Neutrophil (primary cell): ENCODE measurements at regions not wholly inside any gene's neighbourhood (a gene's known extent, or its start where the extent isn't known, plus 50 kb on each side); places are given as distances from the start of the nearest gene placed in this dataset.
A peak's percentile ranks its signal among the peaks of the same experiment; 100 is the strongest.

Experiments used
- H3K27ac ChIP-seq: fragments of 200-600 bp; sonication (generic); 2 replicates; pipeline ENCODE4 v1.5.1; 2016; ENCODE audit warnings: mild to moderate bottlenecking, moderate library complexity
- H3K27me3 ChIP-seq: fragments of 200-600 bp; sonication (generic); 2 replicates; pipeline ENCODE4 v1.6.0; 2016; ENCODE audit warnings: mild to moderate bottlenecking
- H3K36me3 ChIP-seq: fragments of 200-600 bp; sonication (generic); 2 replicates; pipeline ENCODE4 v1.5.1; 2017
- H3K4me1 ChIP-seq, 2 experiments: fragments of 200-600 bp in 1 of 2; sonication (generic) in 1 of 2; 1 replicate in 1 of 2; 2 replicates in 1 of 2; pipeline versions ENCODE4 v1.5.1 to v1.6.1; 2013 to 2016; ENCODE audit warnings: low read depth in 1 of 2, low read length in 1 of 2, mild to moderate bottlenecking in 1 of 2, moderate library complexity in 1 of 2; ENCODE audit not compliant: control insufficient read depth in 1 of 2, insufficient read depth in 1 of 2
- H3K4me3 ChIP-seq, 2 experiments: fragments of 200-600 bp in 1 of 2; sonication (generic) in 1 of 2; 1 replicate in 1 of 2; 2 replicates in 1 of 2; pipeline ENCODE4 v1.5.1; 2013 to 2016; ENCODE audit warnings: low read depth in 1 of 2, low read length in 1 of 2, mild to moderate bottlenecking in 1 of 2, moderate library complexity in 1 of 2
- H3K9me3 ChIP-seq: fragments of 200-600 bp; sonication (generic); 2 replicates; pipeline ENCODE4 v1.5.1; 2016
- CTCF ChIP-seq: fragments of 200-600 bp; sonication (generic); IDR thresholded peaks from 2 replicates; pipeline ENCODE4 v1.5.1; 2016; ENCODE audit warnings: antibody characterized with exemption

DNA sequence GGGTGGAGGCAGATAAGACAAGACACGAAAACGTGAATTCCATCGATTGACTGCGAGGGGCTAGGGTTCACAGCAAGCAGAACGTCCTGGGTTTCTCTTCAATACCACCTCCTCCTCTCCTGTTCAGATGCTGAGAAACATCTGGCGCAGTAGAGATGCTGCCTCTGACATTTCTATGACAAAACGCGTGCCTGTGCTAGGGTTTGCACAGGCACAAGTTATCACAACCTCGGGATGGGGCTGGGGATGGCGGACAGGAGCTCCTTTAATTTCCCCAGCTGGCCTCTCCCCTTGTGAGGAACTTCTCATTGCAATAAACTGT is 99.8 kb upstream of the SVIL start:
- Histone ChIP-seq H3K36me3 (no peaks in the 10 kb centered on the region), H3K27ac (peak overlapping the region; percentile 100), H3K27me3 (no peaks in the 10 kb centered on the region), H3K9me3 (no peaks in the 10 kb centered on the region), H3K4me1 (peaks cover 56 to 61% of the 10 kb centered on the region in 2 experiments), H3K4me3 (peak overlapping the region; percentile 87 to 95)
- TF ChIP-seq CTCF, result no peak

GRCh38 chr10:29733323-29733722 is 98.6 kb upstream of the SVIL start:
- Histone ChIP-seq H3K36me3 (no peaks in the 10 kb centered on the region), H3K4me1 (peaks cover 66 to 70% of the 10 kb centered on the region in 2 experiments), H3K27me3 (no peaks in the 10 kb centered on the region), H3K4me3 (peak overlapping the region; percentile 87 to 95), H3K27ac (peak overlapping the region; percentile 100), H3K9me3 (no peaks in the 10 kb centered on the region)
- no peak for TF ChIP-seq CTCF

GRCh38 chr10:29732918-29733317 is 98.1 kb upstream of the SVIL start:
- TF ChIP-seq CTCF, result no peak
- Histone ChIP-seq H3K36me3 (no peaks in the 10 kb centered on the region), H3K27ac (peak overlapping the region; percentile 100), H3K4me1 (peaks cover 70 to 73% of the 10 kb centered on the region in 2 experiments), H3K9me3 (no peaks in the 10 kb centered on the region), H3K4me3 (peak overlapping the region; percentile 87 to 95), H3K27me3 (no peaks in the 10 kb centered on the region)

DNA sequence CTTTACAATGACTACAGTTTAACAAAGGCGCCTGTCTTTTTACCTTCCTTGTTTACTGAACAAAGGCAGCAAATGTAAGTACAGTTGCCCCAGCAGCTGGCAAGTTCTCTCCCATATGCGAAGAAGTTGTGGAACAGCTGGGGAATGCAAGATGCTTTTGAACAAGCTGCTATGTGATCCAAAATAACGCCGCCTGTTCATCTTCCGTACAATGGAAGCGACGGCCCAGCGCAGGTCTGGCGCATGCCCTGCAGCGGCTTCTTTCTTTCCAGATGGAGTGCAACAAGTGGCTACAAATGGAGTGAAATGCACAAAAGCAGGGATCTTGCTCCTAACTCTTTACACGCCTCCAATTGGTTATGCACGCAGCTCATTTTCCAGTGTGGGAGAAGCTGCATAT is 97.0 kb upstream of the SVIL start:
- Histone ChIP-seq H3K27ac (peak overlapping the region; percentile 100), H3K9me3 (no peaks in the 10 kb centered on the region), H3K4me1 (peaks cover 72 to 76% of the 10 kb centered on the region in 2 experiments), H3K27me3 (no peaks in the 10 kb centered on the region), H3K36me3 (no peaks in the 10 kb centered on the region), H3K4me3 (peak overlapping the region in 1 of 2 experiments; percentile 87)
- TF ChIP-seq CTCF, result no peak

- peak overlapping the region; percentile 100 for H3K27ac ChIP-seq
- H3K27me3 ChIP-seq, result no peaks in the 10 kb centered on the region
- H3K4me3 ChIP-seq, result no peak overlapping the region
Observed at GRCh38 chr10:29730969-29731368, 96.2 kb upstream of the SVIL start.

More at GRCh38 chr10:29730969-29731368, 96.2 kb upstream of the SVIL start:
- Histone ChIP-seq H3K36me3 (no peaks in the 10 kb centered on the region), H3K4me1 (peaks cover 80 to 84% of the 10 kb centered on the region in 2 experiments), H3K9me3 (no peaks in the 10 kb centered on the region)
- no peak for TF ChIP-seq CTCF
